ENCODE measurements at regions not wholly inside any gene's neighbourhood (a gene's known extent, or its start where the extent isn't known, plus 50 kb on each side); places are given as distances from the start of the nearest gene placed in this dataset.

GRCh38 chr13:40342461-40342860 lies 324.0 kb downstream of the FOXO1 start:
- TF ChIP-seq ZNF445 (CRISPR knock-in tag; IDR thresholded peaks at IDR 0.05; ENCODE audit: low read depth) (no peak), PHB (CRISPR knock-in tag; IDR thresholded peaks at IDR 0.05) (no peak), HOMEZ (CRISPR knock-in tag; IDR thresholded peaks at IDR 0.05) (no peak), ID3 (CRISPR knock-in tag; IDR thresholded peaks at IDR 0.05) (no peak), ID3 (tag; IDR thresholded peaks at IDR 0.05) (no peak), KDM5B (IDR thresholded peaks at IDR 0.05; ENCODE audit: insufficient replicate concordance, low read depth, low read length) (no peak), E2F4 (CRISPR knock-in tag; IDR thresholded peaks at IDR 0.05; ENCODE audit: low read depth) (no peak), SMAD2 (IDR thresholded peaks at IDR 0.05; ENCODE audit: low read depth, low read length) (no peak), POLR3A (IDR thresholded peaks at IDR 0.05; ENCODE audit: borderline replicate concordance, extremely low read depth, insufficient read depth, insufficient read length) (no peak), PRPF4 (IDR thresholded peaks at IDR 0.05; ENCODE audit: insufficient read depth, low read depth, low read length, poor library complexity, severe bottlenecking) (no peak), HDAC8 (tag; IDR thresholded peaks at IDR 0.05) (no peak), RFX5 (IDR thresholded peaks at IDR 0.05; ENCODE audit: low read depth, low read length) (no peak), KDM1A (IDR thresholded peaks at IDR 0.05) (no peak), RBFOX2 (IDR thresholded peaks at IDR 0.05; ENCODE audit: low read depth, low read length) (no peak), ZNF311 (CRISPR knock-in tag; IDR thresholded peaks at IDR 0.05) (no peak), CTCFL (IDR thresholded peaks at IDR 0.05; ENCODE audit: borderline replicate concordance, insufficient read depth, low read depth, low read length, poor library complexity, severe bottlenecking) (no peak), ARID2 (IDR thresholded peaks at IDR 0.05) (no peak), NFE2 (IDR thresholded peaks at IDR 0.05; ENCODE audit: low read depth) (no peak), ZNF184 (CRISPR knock-in tag; IDR thresholded peaks at IDR 0.05) (no peak)
- POLR2A ChIA-PET = no interaction called here
- DNase-seq (ENCODE audit: extremely low read depth in 1 of 4, low spot score in 3 of 4) = no peak
- Histone ChIP-seq H3K4me2 (ENCODE audit: insufficient read depth, low read length) (no peak overlapping the region), H3K9me3 (replicated peaks; ENCODE audit: control insufficient read depth, insufficient read depth, low read depth, low read length) (no peaks in the 10 kb centered on the region), H4K20me1 (replicated peaks; ENCODE audit: control insufficient read depth, insufficient read depth, low read length) (no peaks in the 10 kb centered on the region), H3K27ac (ENCODE audit: extremely low read depth, low read depth, low read length) (no peak overlapping the region), H3K27me3 (ENCODE audit: control insufficient read depth in 2 of 2, insufficient read depth in 2 of 2, low read length in 2 of 2) (no peaks in the 10 kb centered on the region; a peak in 2 of 5 replicates), H3K79me2 (ENCODE audit: control insufficient read depth, insufficient read depth, low read length) (no peaks in the 10 kb centered on the region), H2AFZ (ENCODE audit: low read depth, low read length) (no peak overlapping the region), H3K9me1 (ENCODE audit: control insufficient read depth, insufficient read depth, low read length) (no peaks in the 10 kb centered on the region), H3K9ac (ENCODE audit: insufficient read depth in 1 of 2, low read depth in 2 of 2, low read length in 2 of 2) (no peak overlapping the region), H3K4me3 (no peak overlapping the region), H3K4me1 (replicated peaks in 1 of 2; ENCODE audit: control insufficient read depth in 2 of 2, insufficient read depth in 2 of 2, low read length in 2 of 2) (no peaks in the 10 kb centered on the region), H3K36me3 (ENCODE audit: control insufficient read depth, insufficient read depth, low read length) (no peaks in the 10 kb centered on the region)
- FAIRE-seq = no peak
- 6% methylated on average over 5 of the region's 7 CpGs for WGBS (ENCODE audit: insufficient coverage, low coverage, missing lambda C conversion rate)
- BruUV-seq (replicated peaks) = no TSS peak
- ATAC-seq = no peak
- in situ Hi-C loops (cut with MboI) (no loop called here), intact Hi-C loops (cut with micrococcal nuclease) (no loop called here)
- CTCF ChIA-PET (ENCODE audit: low intra/inter-chr PET ratio) = interaction anchor here (0.6 kb wide), 1 partner anchor 419 kb away, joined by 3 read pairs; no protein-coding TSS in a partner anchor
